ENCODE measurements at regions not wholly inside any gene's neighbourhood (a gene's known extent, or its start where the extent isn't known, plus 50 kb on each side); places are given as distances from the start of the nearest gene placed in this dataset.

- Mint-ChIP-seq H3K27ac (no peak overlapping the region), H3K27me3 (ENCODE audit: low read depth in 3 of 3) (peaks cover 1 to 3% (median 3%) of the 10 kb centered on the region in 3 donors), H3K4me3 (no peak overlapping the region), H3K9me3 (no peaks in the 10 kb centered on the region), H3K36me3 (no peaks in the 10 kb centered on the region), H3K4me1 (no peaks in the 10 kb centered on the region)
- DNase-seq = no peak
Measured at GRCh38 chr1:36573445-36573844, 90.7 kb upstream of the CSF3R start.

DNA sequence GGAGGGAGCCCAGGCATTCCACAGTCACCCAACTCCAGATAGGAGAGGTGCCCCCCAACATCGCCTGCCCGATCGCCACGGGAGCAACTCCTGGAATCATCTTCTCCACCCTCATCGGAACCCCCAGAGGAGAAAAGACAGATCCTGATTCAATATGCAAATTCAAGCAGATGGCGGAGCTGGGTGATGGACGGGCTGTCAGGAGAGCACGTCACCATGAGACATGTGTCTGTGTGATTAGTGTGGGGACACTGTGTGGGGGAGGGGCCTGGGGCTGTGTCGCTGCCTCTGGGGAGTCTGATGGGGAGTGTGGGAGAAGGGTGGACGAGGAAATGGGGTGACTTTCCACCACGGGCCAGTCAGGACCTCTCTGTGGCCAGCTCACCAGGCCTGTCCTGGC lies 90.2 kb upstream of the CSF3R start:
- Mint-ChIP-seq H3K36me3 (no peaks in the 10 kb centered on the region), H3K9me3 (no peaks in the 10 kb centered on the region), H3K27me3 (ENCODE audit: low read depth in 3 of 3) (peaks cover 1 to 3% (median 3%) of the 10 kb centered on the region in 3 donors), H3K27ac (peak overlapping the region in 1 of 6 donors; percentile 50), H3K4me3 (no peak overlapping the region), H3K4me1 (no peaks in the 10 kb centered on the region)
- no peak for DNase-seq

DNA sequence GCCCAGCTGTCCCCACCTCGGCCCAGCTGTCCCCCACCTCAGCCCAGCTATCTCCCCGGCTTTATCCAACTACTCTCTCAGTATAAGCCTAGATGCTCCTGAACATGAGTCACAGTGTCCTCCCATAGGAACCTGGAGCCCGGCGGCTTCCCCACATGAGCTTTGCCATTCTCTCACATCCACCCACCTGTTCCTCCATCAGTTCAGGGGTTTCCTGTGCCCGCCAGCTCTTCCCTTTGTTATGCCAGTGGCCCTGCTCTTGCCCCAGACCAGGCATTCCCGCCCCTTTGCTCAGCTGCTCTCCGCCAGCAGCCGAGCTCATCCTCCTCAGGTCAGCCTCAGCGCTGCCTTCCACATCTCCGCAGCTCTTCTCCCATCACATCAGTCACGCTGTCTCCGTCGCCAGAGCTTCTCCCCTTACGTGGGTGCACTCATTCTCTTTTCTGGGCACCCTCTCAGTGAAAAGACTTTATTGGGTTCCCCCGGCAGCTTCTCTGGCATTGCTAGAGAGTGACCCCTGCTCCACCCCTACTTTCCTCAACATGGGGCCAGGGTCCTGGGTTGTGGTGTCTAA lies 89.5 kb upstream of the CSF3R start:
- no peaks in the 10 kb centered on the region for H3K4me1 Mint-ChIP-seq
- no peak overlapping the region for H3K4me3 Mint-ChIP-seq
- H3K27me3 Mint-ChIP-seq (ENCODE audit: low read depth in 3 of 3) = peaks cover 1 to 3% (median 3%) of the 10 kb centered on the region in 3 donors
- no peak for DNase-seq
- H3K36me3 Mint-ChIP-seq = no peaks in the 10 kb centered on the region
- H3K27ac Mint-ChIP-seq = no peak overlapping the region
- H3K9me3 Mint-ChIP-seq = no peaks in the 10 kb centered on the region

- Mint-ChIP-seq H3K9me3 (no peaks in the 10 kb centered on the region), H3K4me1 (no peaks in the 10 kb centered on the region), H3K4me3 (no peak overlapping the region), H3K27me3 (ENCODE audit: low read depth in 3 of 3) (peaks cover 1 to 5% (median 3%) of the 10 kb centered on the region in 3 donors), H3K27ac (no peak overlapping the region), H3K36me3 (no peaks in the 10 kb centered on the region)
- no peak for DNase-seq
Measured at GRCh38 chr1:36571106-36571505, 88.4 kb upstream of the CSF3R start.

- no peak for DNase-seq
- Mint-ChIP-seq H3K27me3 (ENCODE audit: low read depth in 3 of 3) (peaks cover 1 to 5% (median 3%) of the 10 kb centered on the region in 3 donors), H3K36me3 (no peaks in the 10 kb centered on the region), H3K4me1 (no peaks in the 10 kb centered on the region), H3K9me3 (no peaks in the 10 kb centered on the region), H3K27ac (no peak overlapping the region), H3K4me3 (no peak overlapping the region)
Measured at GRCh38 chr1:36570478-36571060, 87.9 kb upstream of the CSF3R start.

DNA sequence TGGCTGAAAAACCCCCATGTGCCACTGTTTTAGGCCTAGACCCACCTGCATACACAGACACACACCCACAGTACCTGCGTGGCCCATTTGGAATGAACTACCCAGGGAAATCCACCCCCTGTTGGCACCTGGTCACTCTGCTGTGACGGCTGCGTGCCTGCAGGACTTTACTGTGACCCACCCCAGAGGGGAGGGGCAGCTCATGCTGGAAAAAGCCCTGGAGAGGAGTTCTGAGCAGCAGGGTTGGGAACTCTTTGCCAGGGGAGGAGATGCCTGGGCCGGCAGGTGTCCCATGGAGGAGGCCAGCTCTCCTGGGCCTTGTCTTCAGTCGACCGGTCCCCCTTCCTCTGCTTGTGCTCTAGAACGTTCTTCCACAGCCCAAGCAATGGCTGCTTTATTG lies 87.3 kb upstream of the CSF3R start:
- no peak overlapping the region for H3K27ac Mint-ChIP-seq
- H3K36me3 Mint-ChIP-seq = no peaks in the 10 kb centered on the region
- peaks cover under 1 to 5% (median 1%) of the 10 kb centered on the region in 3 donors for H3K27me3 Mint-ChIP-seq (ENCODE audit: low read depth in 3 of 3)
- no peaks in the 10 kb centered on the region for H3K9me3 Mint-ChIP-seq
- H3K4me1 Mint-ChIP-seq = no peaks in the 10 kb centered on the region
- no peak for DNase-seq
- H3K4me3 Mint-ChIP-seq = no peak overlapping the region

DNA sequence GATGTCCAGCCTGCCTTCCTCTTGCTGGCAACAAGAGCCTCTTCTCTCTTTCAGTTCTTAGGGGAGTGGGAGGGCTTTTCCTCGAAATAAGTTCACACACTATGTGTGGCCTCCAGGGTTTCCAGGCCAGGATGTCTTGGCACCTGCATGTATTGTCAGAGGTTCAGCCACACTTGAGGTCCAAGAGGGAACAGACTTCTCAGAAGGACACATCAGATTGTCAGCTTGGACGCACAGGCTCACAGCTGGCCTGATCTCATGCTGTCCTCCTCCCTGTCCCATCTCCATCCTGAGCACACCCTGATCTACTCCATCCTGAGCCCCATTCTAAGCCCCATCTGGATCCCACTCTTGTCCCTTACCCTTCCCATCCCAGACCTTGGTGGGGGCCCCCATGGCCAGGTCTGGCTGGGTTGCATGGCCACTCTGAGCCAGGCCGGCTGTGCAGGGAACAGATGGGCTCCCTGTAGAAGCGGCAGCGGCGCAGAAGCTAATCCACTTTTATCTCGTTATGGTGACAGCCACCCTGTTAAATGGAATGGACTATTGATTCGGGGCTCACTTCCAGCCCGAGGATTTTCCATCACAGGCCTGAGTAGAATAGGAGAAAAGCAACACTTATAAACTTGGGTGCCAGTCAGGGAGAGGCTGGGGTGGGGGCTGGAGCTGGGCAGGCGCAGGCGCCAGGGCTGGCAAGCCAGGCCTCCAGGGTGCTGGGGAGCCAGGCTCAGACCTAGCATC lies 85.1 kb upstream of the CSF3R start:
- H3K27me3 Mint-ChIP-seq (ENCODE audit: low read depth in 3 of 3) = peaks cover 0 to 9% (median 3%) of the 10 kb centered on the region in 3 donors

GRCh38 chr1:36565576-36566501 lies 83.1 kb upstream of the CSF3R start:
- no peak overlapping the region for H3K27ac Mint-ChIP-seq
- H3K4me1 Mint-ChIP-seq = no peaks in the 10 kb centered on the region
- no peak for DNase-seq

More for the DNA sequence above, 85.1 kb upstream of the CSF3R start:
- no peak for DNase-seq
- H3K4me3 Mint-ChIP-seq = no peak overlapping the region
- H3K27ac Mint-ChIP-seq = no peak overlapping the region
- no peaks in the 10 kb centered on the region for H3K9me3 Mint-ChIP-seq
- no peaks in the 10 kb centered on the region for H3K36me3 Mint-ChIP-seq
- H3K4me1 Mint-ChIP-seq = no peaks in the 10 kb centered on the region

GRCh38 chr1:36562181-36562685 lies 79.5 kb upstream of the CSF3R start:
- peaks cover 3 to 6% (median 4%) of the 10 kb centered on the region in 3 donors for H3K27me3 Mint-ChIP-seq (ENCODE audit: low read depth in 3 of 3)
- peak overlapping the region in 1 of 6 donors; percentile 12 for H3K27ac Mint-ChIP-seq
- no peaks in the 10 kb centered on the region for H3K4me1 Mint-ChIP-seq
- H3K36me3 Mint-ChIP-seq = no peaks in the 10 kb centered on the region
- no peak for DNase-seq
- H3K4me3 Mint-ChIP-seq = no peak overlapping the region
- no peaks in the 10 kb centered on the region for H3K9me3 Mint-ChIP-seq

More at GRCh38 chr1:36565576-36566501, 83.1 kb upstream of the CSF3R start:
- Mint-ChIP-seq H3K27me3 (ENCODE audit: low read depth in 3 of 3) (peaks cover 0 to 9% (median 3%) of the 10 kb centered on the region in 3 donors), H3K36me3 (no peaks in the 10 kb centered on the region), H3K4me3 (no peak overlapping the region), H3K9me3 (no peaks in the 10 kb centered on the region)

DNA sequence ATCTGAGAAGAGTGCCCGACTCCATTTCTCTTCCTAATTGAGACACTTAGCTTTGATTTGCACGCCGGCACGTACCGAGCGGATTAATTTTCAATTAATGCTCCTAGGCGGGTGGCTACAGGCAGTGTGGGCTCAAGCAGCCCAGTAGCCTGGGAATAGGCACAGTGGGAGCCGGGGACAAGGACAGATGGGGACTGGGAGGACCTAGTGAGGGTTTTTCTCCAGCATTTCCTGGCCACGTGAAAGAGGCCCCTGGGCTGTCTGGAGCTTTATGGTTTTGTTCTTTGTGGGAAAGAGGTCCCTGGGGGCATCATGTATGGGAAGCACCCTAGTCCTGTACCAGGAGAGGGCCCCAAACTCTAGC lies 78.6 kb upstream of the CSF3R start:
- Mint-ChIP-seq H3K27ac (no peak overlapping the region), H3K9me3 (no peaks in the 10 kb centered on the region), H3K4me3 (no peak overlapping the region), H3K27me3 (ENCODE audit: low read depth in 3 of 3) (peaks cover 3 to 4% (median 4%) of the 10 kb centered on the region in 3 donors), H3K36me3 (no peaks in the 10 kb centered on the region), H3K4me1 (no peaks in the 10 kb centered on the region)
- DNase-seq = no peak

GRCh38 chr1:36560621-36561360 lies 78.1 kb upstream of the CSF3R start:
- H3K4me1 Mint-ChIP-seq = no peaks in the 10 kb centered on the region
- no peak for DNase-seq
- H3K4me3 Mint-ChIP-seq = no peak overlapping the region
- H3K36me3 Mint-ChIP-seq = no peaks in the 10 kb centered on the region
- H3K27me3 Mint-ChIP-seq (ENCODE audit: low read depth in 3 of 3) = peaks cover 3 to 5% (median 4%) of the 10 kb centered on the region in 3 donors
- no peaks in the 10 kb centered on the region for H3K9me3 Mint-ChIP-seq
- no peak overlapping the region for H3K27ac Mint-ChIP-seq

DNA sequence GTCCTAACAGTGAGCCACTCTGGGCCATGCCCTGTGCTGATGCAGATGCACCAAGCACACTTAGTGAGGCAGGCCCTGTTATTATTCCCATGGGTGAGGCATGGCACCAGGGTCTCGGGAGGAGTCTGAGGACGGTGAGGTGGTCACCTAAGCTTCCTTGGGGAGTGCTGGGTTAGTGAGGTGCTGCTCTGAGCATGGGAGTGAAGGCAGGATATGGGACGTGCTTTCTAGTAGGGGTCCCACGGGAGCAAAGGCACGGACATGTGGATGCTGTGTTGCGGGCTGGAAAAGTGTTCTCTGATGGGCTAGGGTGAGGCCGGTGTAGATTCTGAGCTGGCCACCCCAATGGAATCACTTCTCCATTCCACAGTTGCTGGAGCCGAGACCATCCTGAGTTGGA lies 77.5 kb upstream of the CSF3R start:
- no peaks in the 10 kb centered on the region for H3K36me3 Mint-ChIP-seq
- no peaks in the 10 kb centered on the region for H3K9me3 Mint-ChIP-seq
- peaks cover 5 to 8% (median 6%) of the 10 kb centered on the region in 3 donors for H3K27me3 Mint-ChIP-seq (ENCODE audit: low read depth in 3 of 3)
- H3K27ac Mint-ChIP-seq = no peak overlapping the region
- no peak overlapping the region for H3K4me3 Mint-ChIP-seq
- no peaks in the 10 kb centered on the region for H3K4me1 Mint-ChIP-seq
- DNase-seq = no peak

GRCh38 chr1:36559061-36559460 lies 76.3 kb upstream of the CSF3R start:
- Mint-ChIP-seq H3K36me3 (no peaks in the 10 kb centered on the region), H3K27me3 (ENCODE audit: low read depth in 3 of 3) (peaks cover 6 to 9% (median 8%) of the 10 kb centered on the region in 3 donors), H3K4me1 (no peaks in the 10 kb centered on the region), H3K9me3 (no peaks in the 10 kb centered on the region), H3K4me3 (no peak overlapping the region), H3K27ac (no peak overlapping the region)
- DNase-seq = no peak
